SK-N-SH (cell line): ENCODE measurements at regions not wholly inside any gene's neighbourhood (a gene's known extent, or its start where the extent isn't known, plus 50 kb on each side); places are given as distances from the start of the nearest gene placed in this dataset.

Experiments used
- CTCF ChIA-PET: fragments of 300-600, 350-600 bp; formaldehyde crosslinking; extraction: SDS; loops from one replicate; lab custom pipeline; 2021; lab: Yijun Ruan, JAX
- POLR2A ChIA-PET: fragments of 350-600 bp; sonication (Branson Sonifier 250); formaldehyde crosslinking; extraction: SDS; loops from one replicate; lab custom pipeline; 2020; ENCODE audit warnings: antibody characterized with exemption, inconsistent platforms; lab: Yijun Ruan, JAX
- DNase-seq: peaks from one replicate; pipeline ENCODE4 v3.0.0; 2012
- H2AFZ ChIP-seq: fragments of 200-600 bp; sonication (generic); 2 replicates; pipeline ENCODE4 v1.8.1; 2016; ENCODE audit warnings: antibody characterized with exemption, mild to moderate bottlenecking, low read depth
- H3F3A ChIP-seq: fragments of 200-600 bp; sonication (generic); replicated peaks from 2 replicates; pipeline ENCODE3; 2016; ENCODE audit warnings: antibody characterized with exemption, mild to moderate bottlenecking; ENCODE audit not compliant: insufficient read depth
- H3K27ac ChIP-seq, 2 experiments: fragments of 200-500 bp in 1 of 2; fragments of 200-600 bp in 1 of 2; sonication (Bioruptor generic) in 1 of 2; sonication (generic), shearing (Covaris generic) in 1 of 2; 2 replicates each; pipeline versions ENCODE4 v1.5.1 to v1.6.1; 2014 to 2016; ENCODE audit warnings: low read depth in 2 of 2, inconsistent platforms in 1 of 2, low read length in 1 of 2, mild to moderate bottlenecking in 1 of 2, mixed read lengths in 1 of 2
- H3K27me3 ChIP-seq: fragments of 200-600 bp; sonication (generic), shearing (Covaris generic); 2 replicates; pipeline ENCODE4 v1.6.1; 2016; ENCODE audit warnings: mixed run types; ENCODE audit not compliant: insufficient read depth
- H3K36me3 ChIP-seq, 2 experiments: fragments of 200-500 bp in 1 of 2; fragments of 200-600 bp in 1 of 2; sonication (Bioruptor generic) in 1 of 2; sonication (generic) in 1 of 2; replicated peaks in 1 of 2; 2 replicates each; pipeline versions ENCODE3 to v1.5.1; 2014 to 2016; ENCODE audit warnings: low read length in 1 of 2, mild to moderate bottlenecking in 1 of 2; ENCODE audit not compliant: insufficient read depth in 2 of 2, control insufficient read depth in 1 of 2
- H3K4me1 ChIP-seq, 2 experiments: fragments of 200-500 bp in 1 of 2; fragments of 200-600 bp in 1 of 2; sonication (Bioruptor generic) in 1 of 2; sonication (generic), shearing (Covaris generic) in 1 of 2; 2 replicates each; pipeline versions ENCODE4 v1.5.1 to v1.6.1; 2014 to 2016; ENCODE audit warnings: low read depth in 1 of 2, low read length in 1 of 2, mixed run types in 1 of 2; ENCODE audit not compliant: insufficient read depth in 2 of 2, control insufficient read depth in 1 of 2
- H3K4me2 ChIP-seq: fragments of 200-600 bp; sonication (generic), shearing (Covaris generic); 2 replicates; pipeline ENCODE4 v1.6.1; 2017; ENCODE audit warnings: mixed run types
- H3K4me3 ChIP-seq, 2 experiments: fragments of 200-500 bp in 1 of 2; fragments of 200-600 bp in 1 of 2; sonication (Bioruptor generic) in 1 of 2; sonication (generic), shearing (Covaris generic) in 1 of 2; 2 replicates each; pipeline versions ENCODE4 v1.5.1 to v1.8.1; 2014 to 2016; ENCODE audit warnings: low read depth in 2 of 2, inconsistent platforms in 1 of 2, low read length in 1 of 2, mild to moderate bottlenecking in 1 of 2, mixed read lengths in 1 of 2, moderate library complexity in 1 of 2
- H3K79me2 ChIP-seq: fragments of 200-600 bp; sonication (generic); 2 replicates; pipeline ENCODE4 v1.8.1; 2017; ENCODE audit warnings: mild to moderate bottlenecking; ENCODE audit not compliant: insufficient read depth
- H3K9ac ChIP-seq: fragments of 200-600 bp; sonication (generic); 2 replicates; pipeline ENCODE4 v1.6.1; 2017; ENCODE audit warnings: mixed run types
- H3K9me2 ChIP-seq: fragments of 200-600 bp; sonication (generic); 2 replicates; pipeline ENCODE4 v1.6.1; 2017; ENCODE audit warnings: mixed run types
- H3K9me3 ChIP-seq: fragments of 200-600 bp; sonication (generic); 2 replicates; pipeline ENCODE4 v1.6.1; 2017; ENCODE audit warnings: mixed run types, mild to moderate bottlenecking, moderate library complexity
- H4K20me1 ChIP-seq: fragments of 200-600 bp; sonication (generic); 2 replicates; pipeline ENCODE4 v1.6.1; 2017; ENCODE audit warnings: mild to moderate bottlenecking, mixed run types; ENCODE audit not compliant: insufficient read depth
- FOXJ3 ChIP-seq: sonication (generic); formaldehyde crosslinking; IDR thresholded peaks from 2 replicates; pipeline ENCODE4 v1.5.1; 2020; ENCODE audit warnings: mild to moderate bottlenecking, missing genetic modification reagents
- FOXM1 ChIP-seq: IDR thresholded peaks from 2 replicates; pipeline ENCODE4 v1.4.0; 2012; ENCODE audit warnings: low read depth, mild to moderate bottlenecking
- IRF3 ChIP-seq: fragments of 150-350 bp; IDR thresholded peaks from 2 replicates; pipeline ENCODE4 v1.6.1; 2016; ENCODE audit warnings: mild to moderate bottlenecking, low read depth, low read length
- MEF2A ChIP-seq: IDR thresholded peaks from 2 replicates; pipeline ENCODE4 v1.4.0; 2012; ENCODE audit warnings: low read depth, borderline replicate concordance
- MXI1 ChIP-seq: IDR thresholded peaks from 2 replicates; pipeline ENCODE4 v1.6.1; 2012; ENCODE audit warnings: mild to moderate bottlenecking, low read depth, low read length, improper control_type of control experiment
- PBX3 ChIP-seq: IDR thresholded peaks from 2 replicates; pipeline ENCODE4; 2012
- POLR2AphosphoS5 ChIP-seq: IDR thresholded peaks from 2 replicates; pipeline ENCODE4 v1.6.1; 2012; ENCODE audit warnings: low read depth, low read length
- RCOR1 ChIP-seq: fragments of 150-350 bp; IDR thresholded peaks from 2 replicates; pipeline ENCODE4 v1.6.1; 2017; ENCODE audit warnings: antibody characterized with exemption, low read length
- RXRA ChIP-seq: IDR thresholded peaks from 2 replicates; pipeline ENCODE4 v1.4.0; 2012; ENCODE audit warnings: low read depth, mild to moderate bottlenecking, borderline replicate concordance
- SIN3A ChIP-seq: IDR thresholded peaks from 2 replicates; pipeline ENCODE4 v1.6.1; 2012; ENCODE audit warnings: low read depth, mild to moderate bottlenecking, low read length, moderate library complexity, borderline replicate concordance
- ZBTB33 ChIP-seq: IDR thresholded peaks from 2 replicates; pipeline ENCODE4 v1.4.0; 2012; ENCODE audit warnings: low read depth, borderline replicate concordance
- WGBS: methylation state at CpG from one replicate; pipeline ENCODE4 v1.1.6; 2017; ENCODE audit warnings: low lambda C conversion rate; 5-methylcytosine and 5-hydroxymethylcytosine counted together
- TF ChIP-seq, protein P1 (sequence below): IDR thresholded peaks from 2 replicates; pipeline ENCODE4 v1.6.1; 2012; ENCODE audit warnings: mild to moderate bottlenecking, low read depth, low read length, moderate library complexity
- TF ChIP-seq, protein P2 (sequence below): fragments of 200-600 bp; sonication (generic); IDR thresholded peaks from 2 replicates; pipeline ENCODE4 v1.6.1; 2017; ENCODE audit warnings: antibody characterized with exemption, mild to moderate bottlenecking, moderate library complexity

DNA sequence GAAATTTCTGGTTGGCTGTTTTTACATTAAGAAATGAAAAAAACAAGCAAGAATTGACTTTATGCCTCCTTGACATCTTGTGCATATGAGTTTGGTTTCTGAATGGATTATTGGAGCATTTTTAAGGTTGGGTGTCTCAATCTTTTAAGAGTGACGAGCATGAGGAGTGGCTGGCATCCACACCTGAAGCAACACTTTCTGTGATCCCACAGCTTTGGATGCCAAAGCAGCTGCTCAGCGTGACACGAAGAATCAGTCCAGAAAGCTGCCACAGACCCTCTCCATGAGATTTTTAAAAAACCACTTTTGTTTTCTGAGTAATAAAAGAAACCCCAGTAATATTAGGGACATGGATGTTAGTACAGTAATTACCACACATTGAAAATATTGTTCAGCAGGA, 154.5 kb downstream of the KLF13 start (continued):
- TF ChIP-seq IRF3, result no peak
- no peak for TF ChIP-seq PBX3
- TF ChIP-seq MXI1, result no peak
- TF ChIP-seq RCOR1, result no peak

- no peaks in the 10 kb centered on the region; a peak in 1 of 4 replicates for H3K4me1 ChIP-seq
- H3K4me3 ChIP-seq, result no peak overlapping the region
- DNase-seq, result no peak
- H3K36me3 ChIP-seq, result no peaks in the 10 kb centered on the region
- H3K79me2 ChIP-seq, result no peaks in the 10 kb centered on the region
- no peak overlapping the region for H3K9ac ChIP-seq
- H3K27ac ChIP-seq, result no peak overlapping the region
- H3F3A ChIP-seq, result no peaks in the 10 kb centered on the region
- no peak overlapping the region for H3K4me2 ChIP-seq
- whole genome bisulfite sequencing, result 90% methylated on average over 36 of the region's 38 CpGs
- no peaks in the 10 kb centered on the region for H4K20me1 ChIP-seq
- no peak overlapping the region for H2AFZ ChIP-seq
- H3K9me2 ChIP-seq, result no peaks in the 10 kb centered on the region
- no peak for TF ChIP-seq RXRA
- no peak for TF ChIP-seq SIN3A
- no peak for TF ChIP-seq ZBTB33
- TF ChIP-seq, protein P1, sequence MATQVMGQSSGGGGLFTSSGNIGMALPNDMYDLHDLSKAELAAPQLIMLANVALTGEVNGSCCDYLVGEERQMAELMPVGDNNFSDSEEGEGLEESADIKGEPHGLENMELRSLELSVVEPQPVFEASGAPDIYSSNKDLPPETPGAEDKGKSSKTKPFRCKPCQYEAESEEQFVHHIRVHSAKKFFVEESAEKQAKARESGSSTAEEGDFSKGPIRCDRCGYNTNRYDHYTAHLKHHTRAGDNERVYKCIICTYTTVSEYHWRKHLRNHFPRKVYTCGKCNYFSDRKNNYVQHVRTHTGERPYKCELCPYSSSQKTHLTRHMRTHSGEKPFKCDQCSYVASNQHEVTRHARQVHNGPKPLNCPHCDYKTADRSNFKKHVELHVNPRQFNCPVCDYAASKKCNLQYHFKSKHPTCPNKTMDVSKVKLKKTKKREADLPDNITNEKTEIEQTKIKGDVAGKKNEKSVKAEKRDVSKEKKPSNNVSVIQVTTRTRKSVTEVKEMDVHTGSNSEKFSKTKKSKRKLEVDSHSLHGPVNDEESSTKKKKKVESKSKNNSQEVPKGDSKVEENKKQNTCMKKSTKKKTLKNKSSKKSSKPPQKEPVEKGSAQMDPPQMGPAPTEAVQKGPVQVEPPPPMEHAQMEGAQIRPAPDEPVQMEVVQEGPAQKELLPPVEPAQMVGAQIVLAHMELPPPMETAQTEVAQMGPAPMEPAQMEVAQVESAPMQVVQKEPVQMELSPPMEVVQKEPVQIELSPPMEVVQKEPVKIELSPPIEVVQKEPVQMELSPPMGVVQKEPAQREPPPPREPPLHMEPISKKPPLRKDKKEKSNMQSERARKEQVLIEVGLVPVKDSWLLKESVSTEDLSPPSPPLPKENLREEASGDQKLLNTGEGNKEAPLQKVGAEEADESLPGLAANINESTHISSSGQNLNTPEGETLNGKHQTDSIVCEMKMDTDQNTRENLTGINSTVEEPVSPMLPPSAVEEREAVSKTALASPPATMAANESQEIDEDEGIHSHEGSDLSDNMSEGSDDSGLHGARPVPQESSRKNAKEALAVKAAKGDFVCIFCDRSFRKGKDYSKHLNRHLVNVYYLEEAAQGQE, result no peak
- no peak for TF ChIP-seq MEF2A
- TF ChIP-seq PBX3, result no peak
- TF ChIP-seq, protein P2, sequence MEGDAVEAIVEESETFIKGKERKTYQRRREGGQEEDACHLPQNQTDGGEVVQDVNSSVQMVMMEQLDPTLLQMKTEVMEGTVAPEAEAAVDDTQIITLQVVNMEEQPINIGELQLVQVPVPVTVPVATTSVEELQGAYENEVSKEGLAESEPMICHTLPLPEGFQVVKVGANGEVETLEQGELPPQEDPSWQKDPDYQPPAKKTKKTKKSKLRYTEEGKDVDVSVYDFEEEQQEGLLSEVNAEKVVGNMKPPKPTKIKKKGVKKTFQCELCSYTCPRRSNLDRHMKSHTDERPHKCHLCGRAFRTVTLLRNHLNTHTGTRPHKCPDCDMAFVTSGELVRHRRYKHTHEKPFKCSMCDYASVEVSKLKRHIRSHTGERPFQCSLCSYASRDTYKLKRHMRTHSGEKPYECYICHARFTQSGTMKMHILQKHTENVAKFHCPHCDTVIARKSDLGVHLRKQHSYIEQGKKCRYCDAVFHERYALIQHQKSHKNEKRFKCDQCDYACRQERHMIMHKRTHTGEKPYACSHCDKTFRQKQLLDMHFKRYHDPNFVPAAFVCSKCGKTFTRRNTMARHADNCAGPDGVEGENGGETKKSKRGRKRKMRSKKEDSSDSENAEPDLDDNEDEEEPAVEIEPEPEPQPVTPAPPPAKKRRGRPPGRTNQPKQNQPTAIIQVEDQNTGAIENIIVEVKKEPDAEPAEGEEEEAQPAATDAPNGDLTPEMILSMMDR, result no peak
- no peak for TF ChIP-seq POLR2AphosphoS5
- TF ChIP-seq FOXJ3 (CRISPR knock-in tag), result no peak
- no peak for TF ChIP-seq FOXM1
- TF ChIP-seq, all 33 proteins: peak for 0
- POLR2A ChIA-PET, result interaction anchor here (0.6 to 0.7 kb wide), 2 partner anchors 92 to 523 kb away, joined by 3 to 4 read pairs; no protein-coding TSS in a partner anchor
- H3K9me3 ChIP-seq, result no peaks in the 10 kb centered on the region
- CTCF ChIA-PET, result interaction anchor here (0.6 to 1.7 kb wide), 3 partner anchors 8 to 603 kb away, joined by 3 to 5 read pairs (median 4); no protein-coding TSS in a partner anchor
- no peaks in the 10 kb centered on the region for H3K27me3 ChIP-seq
Observed at GRCh38 chr15:31482122-31482922, 155.7 kb downstream of the KLF13 start.
